Activated T-cell treated with anti-CD3 and anti-CD28 coated beads, Interleukin-2, amount 50 U/mL, for 72 hours (primary cell): ENCODE measurements at regions not wholly inside any gene's neighbourhood (a gene's known extent, or its start where the extent isn't known, plus 50 kb on each side); places are given as distances from the start of the nearest gene placed in this dataset.
"Not testable (repeated sequence)": the region's sequence is repeated elsewhere in the genome, so short reads cannot be mapped to it uniquely, and the experiment has no call there.

ENCODE experiments used
- ATAC-seq, 2 donors: fragments of 150-1000 bp; cut with Tn5 transposase; replicated peaks in 1 of 2; 2 replicates each; pipeline ENCODE4 v1.10.0; 2021; ENCODE audit warnings: moderate library complexity in 2 of 2, mild to moderate bottlenecking in 1 of 2
- DNase-seq, 2 donors: peaks; one replicate each; pipeline ENCODE4 v3.0.0; 2021 to 2022; ENCODE audit warnings: mixed read lengths in 1 of 2
- H3K27ac Mint-ChIP-seq: one replicate; pipeline ENCODE4 v1.8.0; 2022; ENCODE audit warnings: mild to moderate bottlenecking, moderate library complexity, mixed read lengths
- H3K27me3 Mint-ChIP-seq: one replicate; pipeline ENCODE4 v1.8.0; 2022; ENCODE audit warnings: low read depth, mixed read lengths
- H3K36me3 Mint-ChIP-seq, 2 donors: one replicate each; pipeline ENCODE4 v1.8.0; 2022; ENCODE audit warnings: mixed read lengths in 2 of 2, mild to moderate bottlenecking in 1 of 2; ENCODE audit not compliant: insufficient read depth in 2 of 2
- H3K4me1 Mint-ChIP-seq: one replicate; pipeline ENCODE4 v1.8.0; 2022; ENCODE audit warnings: low read depth, mixed read lengths
- H3K4me3 Mint-ChIP-seq, 2 donors: one replicate each; pipeline ENCODE4 v1.8.0; 2022; ENCODE audit warnings: mild to moderate bottlenecking in 2 of 2, mixed read lengths in 2 of 2, moderate library complexity in 2 of 2
- H3K9me3 Mint-ChIP-seq, 2 donors: one replicate each; pipeline ENCODE4 v1.8.0; 2022; ENCODE audit warnings: mixed read lengths in 2 of 2

DNA sequence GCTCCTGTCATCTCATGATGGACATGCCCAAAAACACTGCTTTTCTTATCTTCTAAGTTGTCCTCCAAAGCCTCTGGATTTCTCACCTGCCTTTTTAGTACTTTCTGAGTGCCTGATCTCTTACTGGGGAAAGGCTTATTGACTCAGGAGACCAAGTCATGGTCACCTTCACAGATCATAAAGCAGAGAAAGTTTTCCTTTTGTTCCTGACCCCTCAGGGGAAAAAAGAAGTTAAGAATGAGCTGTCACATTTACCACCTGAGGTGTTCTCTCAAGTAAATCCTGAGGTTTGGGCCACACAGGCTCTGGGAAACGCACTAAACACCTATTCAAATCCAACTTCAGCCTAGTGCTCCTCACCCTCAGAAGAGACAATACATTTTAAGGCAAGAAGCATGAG, 119.3 kb upstream of the ALG10B start:
- not testable (repeated sequence) for DNase-seq, H3K4me1 Mint-ChIP-seq, H3K9me3 Mint-ChIP-seq, H3K27ac Mint-ChIP-seq, H3K27me3 Mint-ChIP-seq, H3K36me3 Mint-ChIP-seq, ATAC-seq, H3K4me3 Mint-ChIP-seq

DNA sequence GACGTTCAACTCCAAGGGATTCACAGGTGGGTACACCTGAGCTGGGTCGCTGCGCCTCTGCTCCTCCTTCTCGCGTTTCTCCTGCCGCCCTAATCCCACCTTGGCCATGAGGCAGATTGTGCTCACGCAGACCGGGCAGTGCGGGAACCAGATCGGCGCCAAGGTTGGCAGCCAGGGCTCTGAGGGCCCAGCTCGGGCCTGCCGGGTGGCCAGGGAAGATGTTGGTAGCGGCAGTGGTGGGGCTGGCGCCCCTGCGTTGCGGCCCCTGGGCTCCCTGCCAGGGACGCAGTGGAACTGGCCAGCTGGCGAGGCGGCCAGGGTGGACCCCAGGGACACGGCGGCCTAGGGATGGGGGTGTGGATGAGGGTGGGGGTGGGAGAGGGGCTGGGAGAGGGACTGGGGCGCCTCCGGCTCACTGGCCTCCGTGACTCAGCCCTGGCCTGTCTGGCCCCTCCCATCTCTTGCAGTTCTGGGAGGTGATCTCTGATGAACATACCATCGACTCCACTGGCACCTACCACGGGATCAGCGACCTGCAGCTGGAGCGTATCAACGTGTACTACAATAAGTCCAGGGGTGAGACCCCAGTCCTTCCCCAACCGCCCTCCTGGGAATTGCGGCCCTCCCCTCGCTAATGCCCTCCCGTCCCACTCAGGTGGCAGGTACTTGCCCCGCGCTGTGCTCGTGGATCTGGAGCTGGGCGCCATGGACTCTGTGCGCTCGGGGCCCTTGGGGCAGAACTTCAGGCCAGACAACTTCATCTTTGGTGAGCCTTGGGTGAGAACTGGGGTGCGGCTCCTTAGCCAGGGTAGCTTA, 114.9 kb upstream of the ALG10B start:
- Mint-ChIP-seq H3K4me3 (no peak overlapping the region), H3K27me3 (no peaks in the 10 kb centered on the region), H3K27ac (no peak overlapping the region), H3K9me3 (no peaks in the 10 kb centered on the region), H3K36me3 (no peaks in the 10 kb centered on the region), H3K4me1 (no peaks in the 10 kb centered on the region)
- ATAC-seq (no peak), DNase-seq (no peak)

DNA sequence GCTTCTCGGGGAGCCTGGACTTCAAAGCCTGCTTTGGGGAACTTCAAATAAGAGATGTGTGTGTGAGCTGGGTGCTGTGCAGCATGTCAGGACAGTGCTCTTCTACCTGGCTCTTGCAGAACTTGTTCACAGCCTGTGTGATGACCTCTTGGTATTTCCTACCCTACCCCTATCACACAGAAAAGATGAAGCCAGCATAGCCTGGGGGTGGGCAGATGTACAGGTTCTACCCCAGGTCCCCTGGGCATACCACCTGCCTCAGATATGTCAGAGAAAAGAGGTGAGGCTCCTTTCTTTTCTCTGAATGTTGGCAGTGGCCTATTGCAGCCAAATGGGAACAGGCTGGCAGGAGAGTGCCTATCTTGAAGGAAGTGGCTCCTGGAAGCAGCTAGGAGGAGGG, 111.7 kb upstream of the ALG10B start:
- peaks cover 0 to 4% of the 10 kb centered on the region in 2 donors for H3K9me3 Mint-ChIP-seq
- H3K36me3 Mint-ChIP-seq: no peaks in the 10 kb centered on the region
- H3K27ac Mint-ChIP-seq: no peak overlapping the region
- H3K27me3 Mint-ChIP-seq: no peaks in the 10 kb centered on the region
- no peak overlapping the region for H3K4me3 Mint-ChIP-seq
- DNase-seq: no peak
- H3K4me1 Mint-ChIP-seq: no peaks in the 10 kb centered on the region
- no peak for ATAC-seq

DNA sequence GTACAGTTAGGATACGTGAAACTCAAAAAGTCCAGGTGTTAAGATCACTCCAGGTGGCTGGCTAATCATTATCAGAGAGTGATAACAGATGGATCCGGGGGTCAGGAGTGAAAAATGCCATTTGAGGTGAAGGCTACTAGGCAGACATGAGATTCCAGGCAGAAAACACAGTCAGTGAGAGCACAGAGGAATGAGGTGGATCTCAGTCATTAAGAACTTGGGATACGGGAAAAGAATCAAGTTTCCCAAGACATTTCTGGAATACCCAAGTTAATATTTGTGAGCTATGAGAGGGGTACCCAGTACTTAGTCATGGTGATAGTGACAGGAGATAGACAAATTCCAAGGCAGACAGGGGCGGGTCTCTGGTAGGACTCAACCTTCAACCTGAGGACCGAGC, 94.6 kb upstream of the ALG10B start:
- H3K9me3 Mint-ChIP-seq: peaks cover 2 to 3% of the 10 kb centered on the region in 2 donors
- no peaks in the 10 kb centered on the region for H3K36me3 Mint-ChIP-seq
- DNase-seq (no peak), ATAC-seq (no peak)
- H3K4me1 Mint-ChIP-seq: no peaks in the 10 kb centered on the region
- no peak overlapping the region for H3K27ac Mint-ChIP-seq
- no peaks in the 10 kb centered on the region for H3K27me3 Mint-ChIP-seq
- H3K4me3 Mint-ChIP-seq: no peak overlapping the region

DNA sequence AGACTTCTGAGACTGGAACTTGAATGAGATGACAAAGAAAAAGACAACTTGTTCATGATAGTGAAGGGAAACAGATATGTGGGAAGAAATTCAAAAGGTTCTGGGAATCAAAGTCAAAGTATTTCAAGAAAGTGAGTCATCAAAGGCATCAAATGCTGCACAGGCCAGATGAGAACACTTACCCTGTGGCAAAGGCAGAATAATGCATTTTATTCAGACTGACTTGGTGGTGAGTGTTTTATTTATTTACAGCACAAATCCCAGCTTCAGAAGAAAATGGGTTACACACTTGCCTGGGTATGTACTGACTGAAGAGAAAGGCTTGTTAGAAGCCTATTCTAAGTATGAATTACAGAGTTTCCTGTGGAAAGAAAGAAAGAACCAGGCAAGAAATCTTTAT, 78.2 kb upstream of the ALG10B start:
- DNase-seq, H3K27ac Mint-ChIP-seq, H3K9me3 Mint-ChIP-seq, H3K27me3 Mint-ChIP-seq, H3K36me3 Mint-ChIP-seq, ATAC-seq, H3K4me3 Mint-ChIP-seq, H3K4me1 Mint-ChIP-seq: not testable (repeated sequence)

DNA sequence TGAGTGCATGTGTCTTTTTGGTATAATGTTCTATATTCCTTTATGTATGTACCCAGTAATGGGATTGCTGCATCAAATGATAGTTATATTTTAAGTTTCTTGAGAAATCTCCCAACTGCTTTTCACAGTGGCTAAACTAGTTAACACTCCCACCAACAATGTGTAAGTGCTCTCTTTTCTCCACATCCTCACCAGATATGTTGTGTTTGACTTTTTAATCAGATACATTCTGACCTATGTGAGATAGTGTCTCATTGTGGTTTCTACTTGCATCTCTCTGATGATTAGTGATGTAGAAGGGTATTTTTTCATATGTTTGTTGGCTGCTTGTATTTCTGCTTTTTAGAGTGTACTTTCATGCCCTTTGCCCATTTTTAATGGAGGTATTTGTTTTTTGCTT, 62.8 kb upstream of the ALG10B start:
- Mint-ChIP-seq H3K4me1 (no peaks in the 10 kb centered on the region), H3K27me3 (no peaks in the 10 kb centered on the region), H3K4me3 (no peak overlapping the region), H3K27ac (no peak overlapping the region), H3K36me3 (peaks cover 0 to 3% of the 10 kb centered on the region in 2 donors), H3K9me3 (peaks cover 0 to 2% of the 10 kb centered on the region in 2 donors)
- DNase-seq (no peak), ATAC-seq (no peak)

DNA sequence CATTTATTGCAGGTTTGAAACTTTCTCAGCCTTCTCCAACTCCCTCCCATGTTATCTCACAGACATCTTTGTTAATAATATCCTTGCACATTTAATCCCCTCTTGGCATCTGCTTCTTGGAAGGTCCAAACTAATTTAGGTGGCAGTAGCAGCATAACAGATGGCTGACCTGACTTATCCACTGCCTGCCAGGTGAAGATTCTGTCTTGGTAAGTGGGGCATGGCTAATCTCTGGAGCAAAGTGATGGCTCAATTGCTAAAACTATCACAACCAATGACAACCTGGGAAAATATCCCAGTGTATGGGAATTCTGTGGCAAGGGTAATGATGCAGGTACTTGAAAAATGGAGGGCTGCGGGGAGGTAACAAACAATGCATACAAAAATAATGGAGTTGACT, 58.2 kb upstream of the ALG10B start:
- ATAC-seq: no peak
- no peak for DNase-seq
- no peaks in the 10 kb centered on the region for H3K27me3 Mint-ChIP-seq
- H3K36me3 Mint-ChIP-seq: peaks cover 0 to 3% of the 10 kb centered on the region in 2 donors
- H3K4me1 Mint-ChIP-seq: no peaks in the 10 kb centered on the region
- no peak overlapping the region for H3K4me3 Mint-ChIP-seq
- H3K27ac Mint-ChIP-seq: no peak overlapping the region
- peaks cover 0 to 5% of the 10 kb centered on the region in 2 donors for H3K9me3 Mint-ChIP-seq
